ENCODE measurements at regions not wholly inside any gene's neighbourhood (a gene's known extent, or its start where the extent isn't known, plus 50 kb on each side); places are given as distances from the start of the nearest gene placed in this dataset.

- no peak for TF ChIP-seq CTCF (IDR thresholded peaks at IDR 0.05)
- TF ChIP-seq EZH2 (IDR thresholded peaks at IDR 0.05): no peak
- TF ChIP-seq EZH2phosphoT487 (IDR thresholded peaks at IDR 0.05): no peak
Observed at GRCh38 chr14:35971965-35972630, 146.0 kb downstream of the BRMS1L start.
